ENCODE measurements at regions not wholly inside any gene's neighbourhood (a gene's known extent, or its start where the extent isn't known, plus 50 kb on each side); places are given as distances from the start of the nearest gene placed in this dataset.

GRCh38 chr2:56741601-56742102, 557.9 kb downstream of the CCDC85A start:
- peak; percentile 99 for ATAC-seq
- TF ChIP-seq ARNTL (CRISPR knock-in tag; IDR thresholded peaks at IDR 0.05; ENCODE audit: borderline replicate concordance, low read depth), result no peak

- TF ChIP-seq GLIS3 (CRISPR knock-in tag; IDR thresholded peaks at IDR 0.05) (no peak), TOX (CRISPR knock-in tag; IDR thresholded peaks at IDR 0.05; ENCODE audit: borderline replicate concordance) (no peak), RARB (CRISPR knock-in tag; IDR thresholded peaks at IDR 0.05) (no peak), TSHZ2 (CRISPR knock-in tag; IDR thresholded peaks at IDR 0.05) (no peak), PPARA (CRISPR knock-in tag; IDR thresholded peaks at IDR 0.05; ENCODE audit: borderline replicate concordance) (no peak), ESRRG (CRISPR knock-in tag; IDR thresholded peaks at IDR 0.05) (no peak), CSRNP3 (CRISPR knock-in tag; IDR thresholded peaks at IDR 0.05) (no peak), CSDC2 (CRISPR knock-in tag; IDR thresholded peaks at IDR 0.05) (no peak), SNAI2 (CRISPR knock-in tag; IDR thresholded peaks at IDR 0.05) (no peak), ZNF8 (CRISPR knock-in tag; IDR thresholded peaks at IDR 0.05) (no peak), ZFP30 (CRISPR knock-in tag; IDR thresholded peaks at IDR 0.05) (no peak), ARNTL (CRISPR knock-in tag; IDR thresholded peaks at IDR 0.05; ENCODE audit: borderline replicate concordance, low read depth) (no peak), CREB5 (CRISPR knock-in tag; IDR thresholded peaks at IDR 0.05; ENCODE audit: low read depth) (no peak)
- no peak for ATAC-seq
Measured at GRCh38 chr2:56743807-56744206, 560.0 kb downstream of the CCDC85A start.

- TF ChIP-seq CREB5 (CRISPR knock-in tag; IDR thresholded peaks at IDR 0.05; ENCODE audit: low read depth) (no peak), BACH2 (CRISPR knock-in tag; IDR thresholded peaks at IDR 0.05; ENCODE audit: borderline replicate concordance) (no peak), ZNF565 (CRISPR knock-in tag; conservative IDR thresholded peaks at IDR 0.05; ENCODE audit: low read depth) (no peak), ISL1 (CRISPR knock-in tag; IDR thresholded peaks at IDR 0.05) (no peak), OSR1 (CRISPR knock-in tag; IDR thresholded peaks at IDR 0.05) (no peak)
- ATAC-seq, result peak; percentile 16; the same call in 1 of the 3 replicates
Measured at GRCh38 chr2:56749152-56749752, 565.5 kb downstream of the CCDC85A start.

GRCh38 chr2:56753182-56753581, 569.4 kb downstream of the CCDC85A start:
- TF ChIP-seq SNAI2 (CRISPR knock-in tag; IDR thresholded peaks at IDR 0.05), result no peak
- TF ChIP-seq RARB (CRISPR knock-in tag; IDR thresholded peaks at IDR 0.05), result no peak
- TF ChIP-seq ZNF70 (CRISPR knock-in tag; IDR thresholded peaks at IDR 0.05), result no peak
- no peak for TF ChIP-seq ZC3H10 (CRISPR knock-in tag; IDR thresholded peaks at IDR 0.05)
- TF ChIP-seq PPARA (CRISPR knock-in tag; IDR thresholded peaks at IDR 0.05; ENCODE audit: borderline replicate concordance), result no peak
- no peak for TF ChIP-seq TOX (CRISPR knock-in tag; IDR thresholded peaks at IDR 0.05; ENCODE audit: borderline replicate concordance)
- no peak for TF ChIP-seq ZFP30 (CRISPR knock-in tag; IDR thresholded peaks at IDR 0.05)
- no peak for TF ChIP-seq TCF4 (CRISPR knock-in tag; IDR thresholded peaks at IDR 0.05; ENCODE audit: borderline replicate concordance)
- ATAC-seq, result no peak

Measured in SK-N-SH treated with all-trans-retinoic acid at 6 μM for 48 hours (cell line).